SK-N-MC (cell line): ENCODE measurements at regions not wholly inside any gene's neighbourhood (a gene's known extent, or its start where the extent isn't known, plus 50 kb on each side); places are given as distances from the start of the nearest gene placed in this dataset.

Experiments used
- EZH2 ChIP-seq: fragments of 200-600 bp; sonication (generic); IDR thresholded peaks from one replicate; pipeline ENCODE4 v1.6.1; 2017; ENCODE audit warnings: antibody characterized with exemption
- FOXP2 ChIP-seq: optimal IDR thresholded peaks from 2 replicates; pipeline ENCODE3; 2011; ENCODE audit warnings: mild to moderate bottlenecking, moderate library complexity; ENCODE audit not compliant: insufficient read depth; ENCODE audit errors: extremely low read length, control extremely low read depth
- POLR2AphosphoS5 ChIP-seq: IDR thresholded peaks from 2 replicates; pipeline ENCODE4 v1.6.1; 2012; ENCODE audit warnings: mild to moderate bottlenecking, low read depth, low read length, borderline replicate concordance

DNA sequence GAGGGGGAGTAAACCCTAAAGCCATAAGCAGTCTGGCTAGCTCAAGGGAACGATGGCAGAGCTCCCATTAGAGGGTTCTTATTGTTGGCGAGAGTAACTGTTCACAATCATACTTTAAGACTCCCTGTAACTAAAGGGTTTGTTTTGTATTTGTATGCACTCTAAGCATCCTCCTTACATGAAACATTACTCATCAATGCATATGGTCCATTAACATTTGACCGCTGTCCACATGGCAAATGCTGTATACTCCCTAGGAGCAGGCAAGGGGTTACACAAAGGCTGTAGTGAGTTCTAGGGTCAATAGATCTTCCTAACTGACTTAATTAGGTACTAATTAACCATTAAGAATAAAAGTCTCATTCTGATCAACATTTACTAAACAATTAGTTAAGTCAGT lies 95.3 kb upstream of the MRPS30 start:
- no peak for TF ChIP-seq POLR2AphosphoS5
- TF ChIP-seq EZH2: no peak
- TF ChIP-seq FOXP2: no peak
